HG02943 (cell line): ENCODE measurements at regions not wholly inside any gene's neighbourhood (a gene's known extent, or its start where the extent isn't known, plus 50 kb on each side); places are given as distances from the start of the nearest gene placed in this dataset.

Source experiments
- ATAC-seq: cut with Tn5 transposase; IDR thresholded peaks from one replicate; pipeline ENCODE4 v1.9.1; 2021; ENCODE audit warnings: mild to moderate bottlenecking, low read depth, moderate library complexity; ENCODE audit not compliant: unreplicated experiment

GRCh38 chr7:85475071-85475470, 288.2 kb upstream of the SEMA3D start:
- no peak for ATAC-seq

- ATAC-seq = no peak
Measured at GRCh38 chr7:85474234-85474633, 287.4 kb upstream of the SEMA3D start.

GRCh38 chr7:85471740-85472139, 284.9 kb upstream of the SEMA3D start:
- no peak for ATAC-seq

DNA sequence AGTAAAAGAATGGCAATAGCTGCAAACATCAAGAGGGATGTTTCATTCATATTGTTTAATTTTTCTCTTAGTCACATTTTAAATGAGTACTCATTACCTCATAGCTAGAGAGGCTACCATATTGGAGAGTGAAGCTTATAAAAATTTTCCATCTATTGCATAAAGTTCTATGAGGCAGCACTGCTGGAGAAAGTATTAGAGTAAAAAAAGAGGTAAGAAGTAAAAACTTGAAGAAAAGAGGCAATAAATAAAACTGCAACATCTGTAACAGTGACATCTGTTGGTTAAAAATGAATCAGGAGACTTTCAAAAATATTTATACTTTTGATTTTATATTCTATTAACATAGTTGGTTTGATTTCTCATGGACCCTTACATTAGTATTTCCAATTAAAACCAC, 284.5 kb upstream of the SEMA3D start:
- no peak for ATAC-seq

DNA sequence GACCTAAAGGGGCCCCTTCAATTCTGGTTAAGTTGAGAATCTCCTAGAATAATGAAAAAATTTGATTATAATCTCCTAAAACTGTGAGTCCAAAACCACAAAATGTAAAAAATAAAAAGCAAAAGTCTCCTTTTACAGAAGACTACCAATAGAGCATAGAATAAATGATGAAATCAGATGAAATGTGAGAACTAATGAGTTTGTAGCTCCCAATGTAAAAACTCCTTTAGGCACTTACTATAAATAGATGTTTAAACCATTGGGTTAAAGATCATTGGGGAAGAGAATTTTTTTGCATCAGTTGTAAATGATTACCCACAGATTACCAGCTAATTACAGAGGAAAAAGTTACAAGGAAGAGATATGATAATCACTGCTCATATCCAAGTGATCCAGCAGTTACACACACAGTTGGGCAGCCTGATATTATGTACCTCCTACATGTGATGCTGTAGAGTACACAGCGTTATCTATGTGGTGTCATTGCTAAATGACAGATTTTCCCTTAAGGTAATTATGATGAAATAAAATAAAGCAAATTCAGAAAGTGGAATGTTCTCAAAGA, 282.7 kb upstream of the SEMA3D start:
- no peak for ATAC-seq

DNA sequence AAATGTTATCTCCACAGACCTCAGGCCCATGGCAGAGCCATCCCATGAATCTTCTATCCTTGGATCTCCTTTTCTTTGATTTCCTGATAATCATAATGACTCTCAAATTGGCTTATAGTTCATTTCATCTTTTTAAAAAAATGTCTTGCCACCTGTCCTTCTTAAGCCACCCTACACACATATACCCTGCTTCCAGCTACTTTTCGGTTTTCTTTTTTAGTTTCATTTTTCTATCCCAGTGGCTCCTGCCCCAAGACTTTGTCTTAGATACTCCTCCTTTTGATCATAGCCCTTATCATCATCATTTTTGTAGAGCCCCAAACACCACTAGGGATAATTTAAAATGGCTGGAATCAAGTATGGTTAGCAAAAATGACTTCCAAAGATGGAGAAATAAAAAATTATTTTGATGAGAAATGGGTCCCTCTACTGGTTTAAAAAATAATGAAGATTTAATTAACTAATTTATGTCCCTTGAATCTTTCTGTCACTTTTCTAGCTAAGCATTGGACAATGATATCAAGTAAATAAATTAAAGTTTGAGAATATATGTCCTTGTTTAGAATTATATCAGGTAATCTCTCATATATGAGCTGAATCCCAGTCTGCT, 277.3 kb upstream of the SEMA3D start:
- ATAC-seq = no peak

GRCh38 chr7:85462671-85463070, 275.8 kb upstream of the SEMA3D start:
- ATAC-seq = no peak

DNA sequence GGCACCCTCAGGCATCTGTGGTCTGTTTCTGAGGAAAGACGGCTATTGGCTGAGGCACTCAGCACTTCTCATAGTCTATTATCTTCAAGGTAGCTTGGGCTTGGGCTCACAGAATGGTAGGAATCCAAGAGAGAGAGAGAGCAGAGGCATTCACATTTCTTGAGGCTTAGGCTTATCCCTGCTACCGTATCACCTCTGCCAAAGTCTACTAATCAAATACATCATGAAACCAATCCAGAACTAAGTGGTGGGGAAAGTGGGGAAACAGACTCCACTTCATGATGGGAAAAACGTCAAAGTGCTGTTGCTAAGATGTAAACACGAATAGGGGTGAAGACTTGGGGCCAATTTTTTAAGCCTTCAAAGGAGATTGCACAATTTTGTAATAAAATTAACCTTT, 271.1 kb upstream of the SEMA3D start:
- no peak for ATAC-seq

DNA sequence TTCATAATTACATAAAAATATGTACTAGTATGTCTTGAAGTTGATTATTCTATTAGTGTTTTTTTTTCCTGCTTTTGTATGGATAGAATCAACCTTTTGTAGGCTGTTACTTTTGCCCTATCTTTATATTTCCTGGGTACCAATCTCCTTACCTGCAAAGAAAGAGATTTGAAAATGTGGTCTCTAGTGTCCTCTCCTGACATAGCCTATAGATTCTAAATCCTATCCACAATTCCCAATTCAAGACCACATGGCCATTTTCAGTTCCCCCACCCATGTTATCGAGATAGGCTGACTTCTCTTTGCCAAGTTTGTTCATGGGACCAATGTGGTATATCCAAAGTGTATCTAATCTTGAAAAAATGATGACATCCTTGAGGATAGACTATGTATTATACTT, 269.4 kb upstream of the SEMA3D start:
- no peak for ATAC-seq

DNA sequence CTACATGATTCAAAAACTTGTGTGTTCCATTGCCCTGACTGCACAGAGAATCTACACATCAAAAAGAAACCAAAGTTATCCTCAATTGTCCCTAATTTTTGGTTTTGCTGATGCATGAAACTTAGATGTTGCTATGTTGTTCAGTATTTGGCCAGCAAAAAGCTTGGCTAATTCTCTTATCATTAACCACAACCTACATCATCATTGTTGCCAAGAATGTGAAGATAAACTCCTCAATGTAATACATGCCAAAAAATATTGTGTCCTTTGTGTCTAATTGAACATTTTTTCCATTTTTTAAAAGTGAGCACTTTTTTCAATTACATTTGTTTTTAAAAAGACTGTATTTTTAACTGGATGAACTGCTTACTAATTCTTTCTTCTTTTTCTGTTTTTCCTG, 268.0 kb upstream of the SEMA3D start:
- no peak for ATAC-seq

GRCh38 chr7:85452674-85453073, 265.8 kb upstream of the SEMA3D start:
- no peak for ATAC-seq

GRCh38 chr7:85449478-85449877, 262.6 kb upstream of the SEMA3D start:
- no peak for ATAC-seq

GRCh38 chr7:85447004-85447403, 260.1 kb upstream of the SEMA3D start:
- no peak for ATAC-seq

GRCh38 chr7:85426487-85426960, 239.7 kb upstream of the SEMA3D start:
- no peak for ATAC-seq

GRCh38 chr7:85424298-85424697, 237.4 kb upstream of the SEMA3D start:
- ATAC-seq = no peak

DNA sequence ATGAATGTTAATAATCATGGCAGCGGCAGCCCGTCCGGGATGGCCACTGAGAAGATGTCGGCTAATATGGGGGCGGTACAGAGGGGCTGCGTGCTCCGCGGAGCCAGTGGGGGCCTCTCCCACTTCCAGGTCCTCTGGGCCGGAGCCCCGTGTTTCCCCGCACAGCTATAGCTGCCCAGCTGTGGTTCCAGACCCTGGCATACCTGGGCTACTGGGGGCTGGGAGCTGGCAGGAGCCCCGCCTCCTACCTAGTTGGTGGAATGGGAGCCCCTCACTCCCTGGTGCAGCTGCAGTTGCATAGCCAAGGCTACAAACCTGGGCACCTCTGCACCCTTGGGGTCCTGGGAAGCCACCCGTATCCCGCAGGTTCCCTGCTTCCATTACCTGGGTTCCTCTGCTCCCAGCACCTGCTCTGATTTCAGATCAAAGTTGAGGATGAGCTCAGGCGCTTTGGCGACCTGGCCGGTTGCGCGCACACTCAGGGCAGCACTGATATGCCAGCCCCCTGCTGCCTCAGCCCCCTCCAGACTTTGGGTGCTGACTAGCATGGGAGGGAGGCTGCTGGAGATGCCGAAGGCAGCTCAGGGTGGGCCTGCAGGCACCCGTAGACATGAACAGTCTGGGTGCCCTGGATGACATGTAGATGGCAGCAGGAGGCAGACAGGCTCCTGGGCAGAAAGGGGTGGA, 236.5 kb upstream of the SEMA3D start:
- ATAC-seq = no peak

DNA sequence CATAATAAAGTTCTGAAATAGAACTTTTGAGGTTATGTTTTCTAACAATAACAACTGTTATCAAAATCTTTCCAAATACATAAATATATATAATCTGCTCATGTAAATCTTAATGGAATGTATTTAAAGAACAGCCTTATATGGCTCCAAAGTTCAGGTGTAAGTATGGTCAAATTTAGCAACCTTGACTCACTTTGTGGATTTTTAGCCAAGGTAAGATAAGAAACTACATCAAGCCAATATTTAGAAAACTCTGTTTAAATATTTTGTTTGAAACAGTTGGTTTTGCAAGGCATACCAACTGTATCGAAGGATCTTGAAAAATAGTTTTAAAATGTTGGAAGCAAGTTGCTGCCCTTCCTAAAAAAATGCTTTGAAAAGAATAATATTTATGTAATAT, 228.9 kb upstream of the SEMA3D start:
- no peak for ATAC-seq

DNA sequence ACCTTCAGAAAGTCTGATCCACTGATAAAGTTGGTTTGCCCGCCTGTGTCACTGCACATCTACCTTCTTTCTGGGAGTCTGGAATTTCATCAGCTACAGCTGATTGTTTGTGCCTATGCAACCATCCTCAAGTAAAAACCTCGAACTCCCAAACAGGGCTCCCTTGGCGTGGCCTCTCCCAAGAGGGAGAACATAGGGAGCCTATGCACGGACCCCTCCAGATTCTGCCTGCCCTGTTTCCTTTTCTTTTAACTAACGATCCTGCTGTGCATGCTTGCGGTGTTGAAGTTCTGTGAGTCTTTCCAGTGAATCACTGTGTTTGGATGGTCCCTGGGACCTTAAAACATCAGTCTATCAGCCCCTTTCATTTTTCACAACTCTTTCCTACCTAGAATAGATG, 226.9 kb upstream of the SEMA3D start:
- no peak for ATAC-seq

GRCh38 chr7:85412912-85413311, 226.1 kb upstream of the SEMA3D start:
- ATAC-seq = no peak

GRCh38 chr7:85407391-85407790, 220.5 kb upstream of the SEMA3D start:
- ATAC-seq = no peak

- no peak for ATAC-seq
Measured at GRCh38 chr7:85405016-85405902, 218.4 kb upstream of the SEMA3D start.
